IMR-90 (cell line): ENCODE measurements at regions not wholly inside any gene's neighbourhood (a gene's known extent, or its start where the extent isn't known, plus 50 kb on each side); places are given as distances from the start of the nearest gene placed in this dataset.

Experiments
- ATAC-seq: fragments of 200-7000 bp; cut with Tn5 transposase; 2 replicates; pipeline ENCODE4 v1.9.1; 2020; ENCODE audit warnings: low read depth, mild to moderate bottlenecking, moderate library complexity
- BruUV-seq: library from RNA; stranded (reverse); fragments of 400-500 nt; replicated peaks from 2 replicates; lab custom pipeline; 2021; lab: Mats Ljungman, UMichigan
- CTCF ChIA-PET: fragments of 300-600 bp; formaldehyde crosslinking; extraction: SDS; loops from one replicate; lab custom pipeline; 2021; ENCODE audit warnings: antibody characterized with exemption; lab: Yijun Ruan, JAX
- POLR2A ChIA-PET: fragments of 300-600 bp; sonication (Branson Sonifier 250); formaldehyde crosslinking; loops from one replicate; lab custom pipeline; 2022; ENCODE audit warnings: antibody characterized with exemption; ENCODE audit not compliant: unreplicated experiment; lab: Charles Lee
- DNase-seq: peaks from one replicate; pipeline ENCODE4 v3.0.0; 2013
- H2AFZ ChIP-seq: replicated peaks from 2 replicates; pipeline ENCODE3; 2013; ENCODE audit warnings: low read length, mild to moderate bottlenecking; ENCODE audit not compliant: poor library complexity
- H2AK5ac ChIP-seq: 2 replicates; pipeline ENCODE4 v1.6.1; 2013; ENCODE audit warnings: low read depth, low read length, inconsistent platforms
- H2AK9ac ChIP-seq: replicated peaks from 2 replicates; pipeline ENCODE3; 2013; ENCODE audit warnings: mild to moderate bottlenecking, low read depth, low read length, moderate library complexity; ENCODE audit not compliant: poor library complexity
- H2BK120ac ChIP-seq: 2 replicates; pipeline ENCODE4 v1.6.1; 2013; ENCODE audit warnings: low read depth, low read length, inconsistent platforms
- H2BK15ac ChIP-seq: 3 replicates; pipeline ENCODE4 v1.6.1; 2013; ENCODE audit warnings: low read depth, low read length, inconsistent platforms
- H2BK20ac ChIP-seq: 2 replicates; pipeline ENCODE4 v1.6.1; 2013; ENCODE audit warnings: low read depth, mild to moderate bottlenecking, inconsistent platforms, low read length, moderate library complexity
- H2BK5ac ChIP-seq: 2 replicates; pipeline ENCODE4 v1.6.1; 2013; ENCODE audit warnings: mild to moderate bottlenecking, low read depth, low read length, inconsistent platforms; ENCODE audit not compliant: poor library complexity, severe bottlenecking
- H3K14ac ChIP-seq: replicated peaks from 2 replicates; pipeline ENCODE4 v1.6.1; 2013; ENCODE audit warnings: low read depth, low read length, inconsistent platforms
- H3K18ac ChIP-seq: 2 replicates; pipeline ENCODE4 v1.6.1; 2013; ENCODE audit warnings: low read depth, low read length, control low read depth
- H3K23ac ChIP-seq: 2 replicates; pipeline ENCODE4 v1.6.1; 2013; ENCODE audit warnings: low read depth, low read length, inconsistent platforms
- H3K27ac ChIP-seq: 2 replicates; pipeline ENCODE4 v1.5.1; 2013; ENCODE audit warnings: mild to moderate bottlenecking, control low read depth, low read length; ENCODE audit not compliant: insufficient read depth
- H3K27me3 ChIP-seq: 2 replicates; pipeline ENCODE4 v1.6.1; 2013; ENCODE audit warnings: low read length; ENCODE audit not compliant: control insufficient read depth, insufficient read depth
- H3K36me3 ChIP-seq: 2 replicates; pipeline ENCODE4 v1.6.1; 2013; ENCODE audit warnings: low read length, mixed read lengths; ENCODE audit not compliant: control insufficient read depth, insufficient read depth
- H3K4ac ChIP-seq: 2 replicates; pipeline ENCODE4 v1.6.1; 2013; ENCODE audit warnings: low read depth, low read length, inconsistent platforms
- H3K4me1 ChIP-seq: 2 replicates; pipeline ENCODE4 v1.6.1; 2013; ENCODE audit warnings: low read length, mixed read lengths; ENCODE audit not compliant: control insufficient read depth, insufficient read depth
- H3K4me2 ChIP-seq: 2 replicates; pipeline ENCODE4 v1.6.1; 2013; ENCODE audit warnings: low read depth, mild to moderate bottlenecking, control low read depth, low read length, moderate library complexity
- H3K4me3 ChIP-seq: 2 replicates; pipeline ENCODE4 v1.5.1; 2013; ENCODE audit warnings: low read depth, mild to moderate bottlenecking, control low read depth, low read length, moderate library complexity; ENCODE audit not compliant: insufficient read depth
- H3K56ac ChIP-seq: 2 replicates; pipeline ENCODE4 v1.6.1; 2013; ENCODE audit warnings: low read length, inconsistent platforms; ENCODE audit not compliant: insufficient read depth; ENCODE audit errors: extremely low read depth
- H3K79me1 ChIP-seq, 2 experiments: 2 replicates each; pipeline ENCODE4 v1.6.1; 2013; ENCODE audit warnings: low read length in 2 of 2, inconsistent platforms in 1 of 2, low read depth in 1 of 2
- H3K9ac ChIP-seq: 2 replicates; pipeline ENCODE4 v1.6.1; 2013; ENCODE audit warnings: low read depth, low read length, control low read depth
- H3K9me1 ChIP-seq: 2 replicates; pipeline ENCODE4 v1.6.1; 2013; ENCODE audit warnings: low read length, inconsistent platforms; ENCODE audit not compliant: insufficient read depth
- H3K9me3 ChIP-seq: 2 replicates; pipeline ENCODE4 v1.6.1; 2013; ENCODE audit warnings: low read length; ENCODE audit not compliant: control insufficient read depth, insufficient read depth
- H4K20me1 ChIP-seq: 2 replicates; pipeline ENCODE4 v1.6.1; 2013; ENCODE audit warnings: low read length, inconsistent platforms; ENCODE audit not compliant: insufficient read depth
- H4K5ac ChIP-seq: 2 replicates; pipeline ENCODE4 v1.6.1; 2013; ENCODE audit warnings: mild to moderate bottlenecking, low read depth, low read length, control low read depth
- H4K8ac ChIP-seq, 2 experiments: 2 replicates each; pipeline ENCODE4 v1.6.1; 2013; ENCODE audit warnings: low read depth in 2 of 2, low read length in 2 of 2, control low read depth in 1 of 2, inconsistent platforms in 1 of 2
- H4K91ac ChIP-seq: 2 replicates; pipeline ENCODE4 v1.6.1; 2013; ENCODE audit warnings: low read depth, low read length, inconsistent platforms; ENCODE audit not compliant: insufficient read depth
- CEBPB ChIP-seq: IDR thresholded peaks from 2 replicates; pipeline ENCODE4 v1.6.1; 2012; ENCODE audit warnings: low read depth, low read length, improper control_type of control experiment
- ELK1 ChIP-seq: fragments of 150-350 bp; IDR thresholded peaks from 2 replicates; pipeline ENCODE4 v1.6.1; 2016; ENCODE audit warnings: low read depth, mild to moderate bottlenecking, low read length, moderate library complexity, borderline replicate concordance
- MAZ ChIP-seq: IDR thresholded peaks from 2 replicates; pipeline ENCODE4 v1.6.1; 2012; ENCODE audit warnings: low read depth, mild to moderate bottlenecking, low read length, improper control_type of control experiment, moderate library complexity, borderline replicate concordance
- NFE2L2 ChIP-seq: fragments of 150-350 bp; IDR thresholded peaks from 2 replicates; pipeline ENCODE4 v1.6.1; 2016; ENCODE audit warnings: low read depth, mild to moderate bottlenecking, low read length
- SMC3 ChIP-seq: fragments of 150-350 bp; IDR thresholded peaks from 2 replicates; pipeline ENCODE4 v1.6.1; 2016; ENCODE audit warnings: low read depth, mild to moderate bottlenecking, antibody characterized with exemption, low read length, moderate library complexity
- WGBS, 2 experiments: methylation state at CpG; one replicate each; pipeline versions ENCODE4 v1.1.5 to v1.1.7; 2013; ENCODE audit warnings: missing lambda C conversion rate in 2 of 2; ENCODE audit not compliant: insufficient read length in 1 of 2; ENCODE audit errors: extremely low coverage in 2 of 2; 5-methylcytosine and 5-hydroxymethylcytosine counted together
- dilution Hi-C: fragments of 300-500 bp; cut with HindIII; formaldehyde crosslinking; loops from one replicate; pipeline ENCODE4 v1.14.3; 2018; ENCODE audit warnings: low sequenced_read_pairs; ENCODE audit not compliant: unreplicated experiment
- in situ Hi-C: fragments of 300-500 bp; cut with MboI; formaldehyde crosslinking; loops from 3 replicates; pipeline ENCODE4 v1.14.3; 2019; ENCODE audit warnings: low sequenced_read_pairs, inconsistent platforms, mixed read lengths
- intact Hi-C: fragments of 100-400 bp; cut with micrococcal nuclease; formaldehyde crosslinking; loops from 2 replicates; pipeline ENCODE4 v1.10.0; 2022

- Histone ChIP-seq H2AK5ac (no peak overlapping the region), H3K36me3 (no peaks in the 10 kb centered on the region), H2AFZ (no peak overlapping the region), H3K4me3 (no peak overlapping the region), H3K4me2 (no peak overlapping the region), H4K20me1 (no peaks in the 10 kb centered on the region), H2BK20ac (no peak overlapping the region), H3K27me3 (no peaks in the 10 kb centered on the region; the same call in 1 of the 2 replicates), H4K8ac (no peak overlapping the region), H3K27ac (no peak overlapping the region), H3K79me1 (no peaks in the 10 kb centered on the region), H2BK15ac (no peak overlapping the region), H3K9me1 (no peaks in the 10 kb centered on the region), H2BK120ac (no peak overlapping the region), H4K91ac (no peak overlapping the region), H3K9ac (no peak overlapping the region), H4K5ac (no peak overlapping the region), H3K18ac (no peak overlapping the region), H3K56ac (no peak overlapping the region), H3K23ac (no peak overlapping the region), H3K4ac (no peak overlapping the region), H3K9me3 (no peaks in the 10 kb centered on the region), H2AK9ac (no peak overlapping the region), H3K4me1 (no peaks in the 10 kb centered on the region), H2BK5ac (no peak overlapping the region), H3K14ac (no peak overlapping the region)
- dilution Hi-C loops, result no loop called here
- intact Hi-C loops, result no loop called here
- CTCF ChIA-PET, result no interaction called here
- 57% methylated on average over 1 of the region's 4 CpGs; no CpG with 5 or more reads in 1 of the 2 experiments for WGBS, 2 experiments
- in situ Hi-C loops, result no loop called here
- no peak for ATAC-seq
- TF ChIP-seq MAZ, result no peak
- TF ChIP-seq ELK1, result no peak
- TF ChIP-seq CEBPB, result no peak
- TF ChIP-seq NFE2L2, result no peak
- TF ChIP-seq SMC3, result no peak
- BruUV-seq, result no TSS peak
- DNase-seq, result no peak
- POLR2A ChIA-PET, result no interaction called here
Measured at GRCh38 chr6:84524636-84525035, 239.8 kb downstream of the TBX18 start.
